ENCODE measurements at regions not wholly inside any gene's neighbourhood (a gene's known extent, or its start where the extent isn't known, plus 50 kb on each side); places are given as distances from the start of the nearest gene placed in this dataset.

GRCh38 chr6:26187292-26187691 lies 100.1 kb downstream of the HFE start:
- TF ChIP-seq CTCF (conservative IDR thresholded peaks at IDR 0.05 in 1 of 2, IDR thresholded peaks at IDR 0.05 in 1 of 2; ENCODE audit: extremely low read depth in 1 of 2, insufficient read depth in 1 of 2, low read depth in 1 of 2, low read length in 2 of 2) = no peak
- no peak for TF ChIP-seq EZH2 (IDR thresholded peaks at IDR 0.05; ENCODE audit: borderline replicate concordance, low read length)
